Neural cell (in vitro differentiated cells): ENCODE measurements at regions not wholly inside any gene's neighbourhood (a gene's known extent, or its start where the extent isn't known, plus 50 kb on each side); places are given as distances from the start of the nearest gene placed in this dataset.

Experiments used
- CTCF ChIP-seq: fragments of 450-650 bp; IDR thresholded peaks from 2 replicates; pipeline ENCODE4 v1.5.1; 2014; ENCODE audit warnings: antibody characterized with exemption, mild to moderate bottlenecking, moderate library complexity; ENCODE audit not compliant: poor library complexity, severe bottlenecking
- EP300 ChIP-seq: fragments of 450-650 bp; conservative IDR thresholded peaks from 2 replicates; pipeline ENCODE4 v1.6.1; 2014; ENCODE audit warnings: antibody characterized with exemption, mild to moderate bottlenecking, moderate library complexity; ENCODE audit not compliant: poor library complexity, severe bottlenecking
- EZH2 ChIP-seq: fragments of 200-600, 300-800 bp; shearing (Covaris generic), sonication (generic); IDR thresholded peaks from 2 replicates; pipeline ENCODE4 v1.6.1; 2014; ENCODE audit warnings: antibody characterized with exemption, low read length, borderline replicate concordance, mild to moderate bottlenecking; ENCODE audit not compliant: insufficient read depth, poor library complexity, severe bottlenecking
- POLR2AphosphoS5 ChIP-seq: IDR thresholded peaks from 2 replicates; pipeline ENCODE4 v1.6.1; 2012
- RAD21 ChIP-seq: fragments of 450-650 bp; conservative IDR thresholded peaks from 2 replicates; pipeline ENCODE4 v1.6.1; 2014; ENCODE audit warnings: antibody characterized with exemption, mild to moderate bottlenecking, moderate library complexity
- SMC3 ChIP-seq: fragments of 450-650 bp; conservative IDR thresholded peaks from 2 replicates; pipeline ENCODE4 v1.6.1; 2014; ENCODE audit warnings: antibody characterized with exemption, mild to moderate bottlenecking, moderate library complexity; ENCODE audit not compliant: poor library complexity

GRCh38 chr4:138790706-138791340 is 224.8 kb upstream of the NOCT start:
- TF ChIP-seq CTCF (no peak), RAD21 (no peak), EZH2 (no peak), POLR2AphosphoS5 (no peak), EP300 (no peak), SMC3 (no peak)
